Progenitor cell of endocrine pancreas (in vitro differentiated cells): ENCODE measurements at regions not wholly inside any gene's neighbourhood (a gene's known extent, or its start where the extent isn't known, plus 50 kb on each side); places are given as distances from the start of the nearest gene placed in this dataset.

Experiments used
- DNase-seq: peaks from one replicate; pipeline ENCODE4 v3.0.0; 2021; ENCODE audit warnings: low spot score; ENCODE audit not compliant: unreplicated experiment
- H3K27ac Mint-ChIP-seq: 2 replicates; pipeline ENCODE4 v1.8.0; 2021; ENCODE audit warnings: mild to moderate bottlenecking, moderate library complexity, mixed read lengths
- H3K27me3 Mint-ChIP-seq: 2 replicates; pipeline ENCODE4 v1.8.0; 2021; ENCODE audit warnings: mixed read lengths
- H3K36me3 Mint-ChIP-seq: 2 replicates; pipeline ENCODE4 v1.8.0; 2022; ENCODE audit warnings: mixed read lengths; ENCODE audit not compliant: insufficient read depth
- H3K4me1 Mint-ChIP-seq: 2 replicates; pipeline ENCODE4 v1.8.0; 2021; ENCODE audit warnings: low read depth, mixed read lengths
- H3K4me3 Mint-ChIP-seq: 2 replicates; pipeline ENCODE4 v1.8.0; 2021; ENCODE audit warnings: low read depth, mild to moderate bottlenecking, moderate library complexity, mixed read lengths
- H3K9me3 Mint-ChIP-seq: 2 replicates; pipeline ENCODE4 v1.8.0; 2021; ENCODE audit warnings: low read depth, mixed read lengths
- CTCF ChIP-seq: fragments of 200-600 bp; sonication (generic); IDR thresholded peaks from one replicate; pipeline ENCODE4 v1.5.0; 2021; ENCODE audit warnings: antibody characterized with exemption, mild to moderate bottlenecking; ENCODE audit not compliant: unreplicated experiment

GRCh38 chr4:45147866-45148265 lies 421.5 kb upstream of the GNPDA2 start:
- Mint-ChIP-seq H3K4me3 (no peak overlapping the region), H3K4me1 (no peaks in the 10 kb centered on the region), H3K36me3 (no peaks in the 10 kb centered on the region), H3K27ac (no peak overlapping the region), H3K27me3 (peaks cover 6% of the 10 kb centered on the region), H3K9me3 (no peaks in the 10 kb centered on the region)
- DNase-seq: no peak
- TF ChIP-seq CTCF: no peak

DNA sequence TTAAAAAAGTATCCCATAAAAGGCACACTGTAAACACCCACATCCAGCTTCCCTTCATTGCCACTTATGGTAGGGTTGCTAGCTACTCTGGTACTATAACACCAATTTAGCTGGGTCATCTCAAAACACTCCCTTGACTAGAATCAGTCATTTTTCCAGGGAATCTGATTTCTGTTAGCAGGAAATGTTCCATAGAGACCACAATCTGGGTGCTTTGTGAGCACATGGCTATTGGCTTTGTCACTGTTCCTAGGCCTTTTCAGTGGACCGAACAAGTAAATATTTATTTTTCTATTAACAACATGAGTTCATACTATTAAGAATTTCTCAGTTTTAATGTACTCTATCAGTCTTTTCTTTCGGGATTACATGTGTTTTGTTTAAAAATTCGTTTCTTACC lies 404.7 kb upstream of the GNPDA2 start:
- DNase-seq: no peak
- Mint-ChIP-seq H3K4me1 (no peaks in the 10 kb centered on the region), H3K27ac (no peak overlapping the region), H3K9me3 (peaks cover 11% of the 10 kb centered on the region), H3K36me3 (no peaks in the 10 kb centered on the region), H3K4me3 (no peak overlapping the region), H3K27me3 (no peaks in the 10 kb centered on the region)
- TF ChIP-seq CTCF: no peak

- DNase-seq: no peak
- H3K27me3 Mint-ChIP-seq: no peaks in the 10 kb centered on the region
- TF ChIP-seq CTCF: no peak
- H3K9me3 Mint-ChIP-seq: no peaks in the 10 kb centered on the region
- no peaks in the 10 kb centered on the region for H3K4me1 Mint-ChIP-seq
- H3K36me3 Mint-ChIP-seq: no peaks in the 10 kb centered on the region
- H3K27ac Mint-ChIP-seq: no peak overlapping the region
- no peak overlapping the region for H3K4me3 Mint-ChIP-seq
Observed at GRCh38 chr4:45122406-45122805, 396.1 kb upstream of the GNPDA2 start.

DNA sequence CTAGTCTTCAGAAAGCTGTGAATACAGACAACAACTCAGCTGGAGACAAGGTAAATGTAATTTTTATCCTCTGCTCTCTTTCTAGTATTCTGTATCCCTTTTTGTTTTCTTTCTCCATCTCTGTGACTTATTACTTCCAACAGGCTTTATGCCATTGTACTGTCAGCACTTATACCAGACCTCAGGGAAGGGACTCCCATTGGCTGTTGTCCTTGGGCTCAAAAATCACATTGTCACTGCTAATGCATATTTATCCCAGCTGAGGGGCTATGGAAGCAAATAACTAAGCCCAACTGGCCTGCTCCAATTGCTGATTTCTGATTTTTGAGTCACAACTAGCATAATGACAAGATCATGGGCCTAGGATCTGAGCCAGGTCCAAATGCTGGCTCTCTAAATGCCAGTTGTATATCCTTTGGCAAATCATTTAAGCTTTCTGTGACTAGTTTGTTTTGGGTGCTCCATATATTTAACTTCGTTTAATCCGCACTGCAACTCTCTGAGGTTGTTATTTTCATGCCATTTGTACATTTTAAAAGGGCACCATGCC lies 395.1 kb upstream of the GNPDA2 start:
- Mint-ChIP-seq H3K27me3 (no peaks in the 10 kb centered on the region), H3K36me3 (no peaks in the 10 kb centered on the region), H3K27ac (no peak overlapping the region), H3K4me3 (no peak overlapping the region), H3K9me3 (no peaks in the 10 kb centered on the region), H3K4me1 (no peaks in the 10 kb centered on the region)
- DNase-seq: no peak
- no peak for TF ChIP-seq CTCF

DNA sequence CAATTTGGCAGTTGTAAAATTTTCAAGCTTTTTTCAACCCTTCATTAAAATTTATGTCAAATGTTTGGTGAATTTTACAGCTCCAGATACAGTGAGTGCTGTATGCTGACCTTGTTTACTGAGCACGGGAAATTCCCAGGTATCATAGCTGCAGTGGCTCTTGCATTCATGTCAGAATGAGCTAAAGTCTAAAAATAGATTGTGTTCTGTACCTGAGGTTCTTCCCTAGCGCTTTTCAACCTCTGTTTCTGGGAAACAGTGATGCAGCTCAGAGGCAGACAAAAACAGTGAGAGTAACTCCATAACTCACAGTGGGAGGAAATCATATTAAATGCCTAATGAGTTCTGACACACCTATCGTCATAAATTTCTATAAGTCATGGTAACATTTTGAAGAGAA lies 393.8 kb upstream of the GNPDA2 start:
- Mint-ChIP-seq H3K4me1 (no peaks in the 10 kb centered on the region), H3K27me3 (no peaks in the 10 kb centered on the region), H3K36me3 (no peaks in the 10 kb centered on the region), H3K4me3 (no peak overlapping the region), H3K27ac (no peak overlapping the region), H3K9me3 (no peaks in the 10 kb centered on the region)
- no peak for DNase-seq
- no peak for TF ChIP-seq CTCF
